ENCODE measurements at regions not wholly inside any gene's neighbourhood (a gene's known extent, or its start where the extent isn't known, plus 50 kb on each side); places are given as distances from the start of the nearest gene placed in this dataset.

DNA sequence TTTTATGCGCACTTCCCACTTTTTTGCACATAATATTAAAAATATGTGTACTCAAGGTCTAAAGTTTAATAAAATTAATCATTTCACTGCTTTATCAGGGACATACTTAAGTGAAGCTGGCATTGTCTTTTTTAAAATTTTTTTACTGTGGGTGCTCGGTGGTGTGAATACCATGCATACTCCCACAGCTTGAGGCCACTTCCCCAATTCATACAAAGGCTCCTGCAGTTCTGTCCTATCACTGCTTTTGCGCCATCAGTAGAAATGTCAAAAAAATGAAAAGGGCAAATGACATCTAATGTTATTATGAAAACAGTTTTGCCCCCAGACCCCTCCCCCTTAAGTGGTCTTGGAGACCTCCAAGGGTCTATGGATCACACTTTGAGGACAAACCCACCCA lies 464.1 kb upstream of the ARID1B start:
- no peaks in the 10 kb centered on the region for H3K36me3 Mint-ChIP-seq
- ATAC-seq = no peak
- no peaks in the 10 kb centered on the region for H3K4me1 Mint-ChIP-seq
- no peak for DNase-seq
- no peak overlapping the region for H3K4me3 Mint-ChIP-seq
- no peaks in the 10 kb centered on the region for H3K9me3 Mint-ChIP-seq (ENCODE audit: low read depth)
- no peaks in the 10 kb centered on the region for H3K27me3 Mint-ChIP-seq
- no peak overlapping the region for H3K27ac Mint-ChIP-seq
- CTCF ChIA-PET = no interaction called here

DNA sequence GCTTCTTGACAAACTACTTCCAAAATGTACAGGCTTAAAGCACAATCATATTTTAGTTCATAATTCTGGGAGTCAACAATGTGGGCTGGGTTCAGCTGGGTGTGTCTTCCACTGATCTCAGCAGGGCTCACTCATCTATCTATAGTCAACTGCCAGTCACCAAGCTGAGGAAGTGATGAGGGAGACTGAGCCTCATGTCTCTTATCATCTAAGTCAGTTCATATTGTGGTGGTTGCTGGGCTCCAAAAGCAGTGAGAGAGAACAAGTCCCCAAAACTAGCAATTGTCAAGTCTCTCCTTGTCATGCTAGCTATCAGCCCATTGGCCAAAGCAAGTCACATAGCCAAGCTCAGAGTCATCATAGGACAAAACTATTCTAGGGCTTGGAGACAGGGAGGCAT lies 465.9 kb upstream of the ARID1B start:
- CTCF ChIA-PET = no interaction called here
- no peak overlapping the region for H3K4me3 Mint-ChIP-seq
- no peaks in the 10 kb centered on the region for H3K27me3 Mint-ChIP-seq
- no peaks in the 10 kb centered on the region for H3K36me3 Mint-ChIP-seq
- no peaks in the 10 kb centered on the region for H3K9me3 Mint-ChIP-seq (ENCODE audit: low read depth)
- H3K4me1 Mint-ChIP-seq = no peaks in the 10 kb centered on the region
- ATAC-seq (no peak), DNase-seq (no peak)
- H3K27ac Mint-ChIP-seq = no peak overlapping the region

DNA sequence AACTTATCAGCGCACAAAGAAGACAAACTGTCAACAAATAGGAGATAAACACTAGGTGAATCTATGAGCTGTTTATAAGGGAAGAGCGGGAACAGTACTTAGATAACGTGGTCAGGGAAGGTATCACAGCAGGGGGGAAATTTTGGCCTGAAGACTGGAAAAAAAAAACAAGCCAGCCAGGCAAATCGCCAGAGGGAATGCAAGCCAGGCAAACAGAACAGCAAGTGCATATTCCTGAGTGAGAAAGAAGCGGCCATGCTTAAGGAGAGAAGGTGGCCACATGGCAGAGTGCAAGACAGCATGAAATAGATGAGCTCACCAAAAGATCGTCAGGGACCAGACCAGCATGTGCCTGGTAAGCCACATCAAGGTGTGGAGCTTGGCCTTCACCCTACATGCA lies 466.5 kb upstream of the ARID1B start:
- no peak overlapping the region for H3K4me3 Mint-ChIP-seq
- CTCF ChIA-PET = no interaction called here
- H3K36me3 Mint-ChIP-seq = no peaks in the 10 kb centered on the region
- H3K27me3 Mint-ChIP-seq = no peaks in the 10 kb centered on the region
- no peak overlapping the region for H3K27ac Mint-ChIP-seq
- no peaks in the 10 kb centered on the region for H3K4me1 Mint-ChIP-seq
- ATAC-seq (no peak), DNase-seq (no peak)
- H3K9me3 Mint-ChIP-seq (ENCODE audit: low read depth) = no peaks in the 10 kb centered on the region

DNA sequence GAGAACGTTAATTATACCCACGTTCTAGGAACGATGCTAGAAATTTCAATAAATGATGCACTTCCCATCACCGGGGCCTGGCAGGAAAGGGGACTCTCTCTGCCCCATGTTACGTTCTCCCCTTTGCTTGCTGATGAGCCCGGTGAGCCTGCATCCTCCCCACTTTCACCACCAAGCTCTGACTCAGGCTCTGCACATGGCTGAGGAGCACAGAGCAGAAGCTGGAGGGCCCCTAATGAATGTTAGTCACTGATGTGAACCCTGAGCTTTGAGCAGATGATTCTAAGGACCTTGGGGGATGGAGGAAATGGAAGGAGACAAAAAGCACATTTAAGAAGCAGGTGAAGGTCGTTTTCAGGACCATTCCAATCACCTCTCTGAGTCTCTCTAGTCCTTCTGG lies 468.2 kb upstream of the ARID1B start:
- H3K4me1 Mint-ChIP-seq = no peaks in the 10 kb centered on the region
- no peak overlapping the region for H3K4me3 Mint-ChIP-seq
- H3K9me3 Mint-ChIP-seq (ENCODE audit: low read depth) = no peaks in the 10 kb centered on the region
- no peaks in the 10 kb centered on the region for H3K36me3 Mint-ChIP-seq
- H3K27ac Mint-ChIP-seq = no peak overlapping the region
- ATAC-seq (no peak), DNase-seq (no peak)
- CTCF ChIA-PET = no interaction called here
- no peaks in the 10 kb centered on the region for H3K27me3 Mint-ChIP-seq

DNA sequence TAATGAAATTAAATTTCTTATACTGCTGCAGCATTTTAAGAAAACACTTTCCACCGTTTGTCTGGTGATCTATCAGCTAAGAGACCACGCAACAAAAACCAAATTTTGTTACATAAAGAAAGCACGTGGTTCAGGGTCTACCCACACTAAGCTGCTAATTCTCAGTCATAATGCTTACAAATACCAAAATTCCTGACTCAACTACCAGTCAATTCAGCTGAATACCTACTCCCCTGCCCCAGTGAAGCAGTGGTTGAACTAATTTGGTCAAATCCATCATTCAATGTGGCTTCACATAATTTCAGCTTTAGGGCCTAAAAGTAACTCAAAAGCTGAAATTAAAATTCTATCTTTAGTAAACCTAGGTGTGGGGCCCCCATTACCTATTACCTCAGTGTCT lies 468.6 kb upstream of the ARID1B start:
- H3K36me3 Mint-ChIP-seq = no peaks in the 10 kb centered on the region
- CTCF ChIA-PET = no interaction called here
- no peak for DNase-seq
- no peak overlapping the region for H3K27ac Mint-ChIP-seq
- H3K4me1 Mint-ChIP-seq = no peaks in the 10 kb centered on the region
- no peak overlapping the region for H3K4me3 Mint-ChIP-seq
- no peaks in the 10 kb centered on the region for H3K9me3 Mint-ChIP-seq (ENCODE audit: low read depth)
- ATAC-seq = no peak
- no peaks in the 10 kb centered on the region for H3K27me3 Mint-ChIP-seq

DNA sequence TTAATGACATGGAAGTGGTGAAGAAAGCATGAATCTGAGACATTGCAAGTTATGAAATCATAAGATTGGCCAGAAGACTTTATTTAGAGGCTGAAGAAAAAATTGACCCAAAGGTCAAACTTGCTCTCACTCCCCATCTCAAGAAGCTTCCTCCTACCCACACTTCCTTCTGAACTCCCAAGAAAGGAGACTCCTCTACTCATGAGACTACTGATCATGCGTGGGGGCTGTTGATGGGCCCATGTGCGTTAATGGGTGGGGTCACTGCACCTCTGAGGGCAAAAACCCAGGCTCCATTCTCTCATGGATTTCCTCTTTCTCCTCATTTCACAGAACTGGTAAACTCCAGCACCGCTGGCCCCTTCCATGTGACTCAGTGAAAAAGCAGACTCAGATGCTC lies 470.6 kb upstream of the ARID1B start:
- Mint-ChIP-seq H3K4me3 (no peak overlapping the region), H3K9me3 (ENCODE audit: low read depth) (no peaks in the 10 kb centered on the region), H3K27me3 (no peaks in the 10 kb centered on the region), H3K27ac (no peak overlapping the region), H3K4me1 (no peaks in the 10 kb centered on the region), H3K36me3 (no peaks in the 10 kb centered on the region)
- CTCF ChIA-PET = no interaction called here
- no peak for DNase-seq
- no peak for ATAC-seq

DNA sequence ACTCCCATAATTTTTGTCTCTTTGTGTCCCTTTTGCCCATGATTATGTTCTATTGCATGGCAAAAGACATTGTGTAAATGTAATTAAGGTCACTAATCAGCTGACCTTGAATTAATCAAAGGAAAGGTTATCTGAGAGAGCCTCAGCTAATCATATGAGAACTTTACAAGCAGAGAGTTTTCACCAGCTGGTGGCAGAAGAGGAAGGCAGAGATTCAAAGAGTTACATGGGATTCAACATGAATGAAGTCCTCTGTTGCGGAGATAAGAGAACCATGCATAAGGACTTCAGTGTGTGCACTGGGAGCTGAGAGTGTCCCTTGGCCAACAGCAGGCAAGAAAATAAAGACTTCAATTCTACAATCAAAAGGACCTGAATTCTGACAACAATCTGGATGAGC lies 494.1 kb upstream of the ARID1B start:
- no peaks in the 10 kb centered on the region for H3K36me3 Mint-ChIP-seq
- CTCF ChIA-PET = no interaction called here
- no peaks in the 10 kb centered on the region for H3K9me3 Mint-ChIP-seq (ENCODE audit: low read depth)
- no peak overlapping the region for H3K4me3 Mint-ChIP-seq
- no peaks in the 10 kb centered on the region for H3K4me1 Mint-ChIP-seq
- DNase-seq = no peak
- H3K27ac Mint-ChIP-seq = no peak overlapping the region
- ATAC-seq = no peak
- H3K27me3 Mint-ChIP-seq = no peaks in the 10 kb centered on the region

DNA sequence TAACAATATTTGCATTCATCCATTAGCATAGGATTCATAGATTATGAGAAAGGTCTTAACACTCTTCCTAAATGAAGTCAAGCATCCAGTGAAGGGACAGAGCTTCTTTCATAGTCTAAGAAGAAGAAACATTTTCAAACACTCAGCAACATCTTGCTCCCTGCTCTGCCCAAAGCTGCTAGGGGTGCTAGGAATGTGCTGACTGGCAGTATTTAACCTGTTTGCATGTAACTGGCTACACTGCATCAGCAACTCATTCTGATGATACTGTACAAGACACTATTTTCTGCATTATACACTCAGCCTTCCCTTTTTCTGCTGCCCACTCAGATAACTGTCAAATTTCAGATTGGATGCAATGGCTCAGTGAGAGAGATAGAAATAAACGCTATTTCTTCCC lies 495.1 kb upstream of the ARID1B start:
- no peaks in the 10 kb centered on the region for H3K4me1 Mint-ChIP-seq
- no peaks in the 10 kb centered on the region for H3K36me3 Mint-ChIP-seq
- no peaks in the 10 kb centered on the region for H3K27me3 Mint-ChIP-seq
- ATAC-seq = no peak
- CTCF ChIA-PET = no interaction called here
- no peak for DNase-seq
- H3K27ac Mint-ChIP-seq = no peak overlapping the region
- no peak overlapping the region for H3K4me3 Mint-ChIP-seq
- peaks cover 2% of the 10 kb centered on the region for H3K9me3 Mint-ChIP-seq (ENCODE audit: low read depth)

DNA sequence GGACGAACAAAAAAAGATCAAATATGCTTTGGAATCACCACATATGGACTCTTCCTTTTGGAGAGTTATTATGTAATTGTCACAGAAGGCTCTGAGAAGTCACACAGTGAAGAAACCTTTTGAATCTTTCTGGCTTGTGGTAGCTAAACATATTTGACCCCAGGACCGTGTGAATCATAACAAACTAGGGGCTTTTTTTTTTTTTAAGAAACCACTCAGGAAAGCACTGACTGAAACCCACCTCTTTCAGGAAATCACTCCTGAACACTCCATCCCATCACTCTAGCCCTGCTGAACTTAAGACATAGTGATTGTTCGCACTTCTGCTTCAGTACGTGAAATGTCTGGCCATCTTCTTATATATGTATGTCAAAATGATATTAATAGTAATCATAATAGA lies 495.9 kb upstream of the ARID1B start:
- DNase-seq (no peak), ATAC-seq (no peak)
- Mint-ChIP-seq H3K4me3 (no peak overlapping the region), H3K27me3 (no peaks in the 10 kb centered on the region), H3K36me3 (no peaks in the 10 kb centered on the region), H3K27ac (no peak overlapping the region), H3K9me3 (ENCODE audit: low read depth) (peaks cover 2% of the 10 kb centered on the region), H3K4me1 (no peaks in the 10 kb centered on the region)
- CTCF ChIA-PET = no interaction called here

DNA sequence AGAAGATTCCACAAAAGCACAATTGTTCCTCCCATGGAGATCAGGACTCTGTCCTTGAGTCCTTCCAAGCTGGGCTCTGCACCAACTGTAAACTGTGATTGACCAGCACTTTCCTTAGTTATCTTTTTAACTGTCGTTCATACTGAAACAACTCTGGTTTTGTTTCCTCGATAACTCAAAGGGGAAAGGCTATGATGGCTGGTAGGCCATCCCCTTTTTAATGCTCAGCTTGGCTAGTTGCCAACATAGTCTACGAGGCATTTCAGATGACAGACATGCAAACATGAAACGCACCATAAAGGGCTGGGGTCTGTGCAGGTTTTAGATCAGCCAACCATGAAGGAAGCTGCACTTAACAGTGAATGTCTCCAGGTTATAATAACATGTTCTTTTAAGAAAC lies 497.1 kb upstream of the ARID1B start:
- Mint-ChIP-seq H3K9me3 (ENCODE audit: low read depth) (peaks cover 2% of the 10 kb centered on the region), H3K4me1 (no peaks in the 10 kb centered on the region), H3K36me3 (no peaks in the 10 kb centered on the region), H3K27me3 (no peaks in the 10 kb centered on the region), H3K27ac (no peak overlapping the region), H3K4me3 (no peak overlapping the region)
- CTCF ChIA-PET = no interaction called here
- ATAC-seq (no peak), DNase-seq (no peak)

DNA sequence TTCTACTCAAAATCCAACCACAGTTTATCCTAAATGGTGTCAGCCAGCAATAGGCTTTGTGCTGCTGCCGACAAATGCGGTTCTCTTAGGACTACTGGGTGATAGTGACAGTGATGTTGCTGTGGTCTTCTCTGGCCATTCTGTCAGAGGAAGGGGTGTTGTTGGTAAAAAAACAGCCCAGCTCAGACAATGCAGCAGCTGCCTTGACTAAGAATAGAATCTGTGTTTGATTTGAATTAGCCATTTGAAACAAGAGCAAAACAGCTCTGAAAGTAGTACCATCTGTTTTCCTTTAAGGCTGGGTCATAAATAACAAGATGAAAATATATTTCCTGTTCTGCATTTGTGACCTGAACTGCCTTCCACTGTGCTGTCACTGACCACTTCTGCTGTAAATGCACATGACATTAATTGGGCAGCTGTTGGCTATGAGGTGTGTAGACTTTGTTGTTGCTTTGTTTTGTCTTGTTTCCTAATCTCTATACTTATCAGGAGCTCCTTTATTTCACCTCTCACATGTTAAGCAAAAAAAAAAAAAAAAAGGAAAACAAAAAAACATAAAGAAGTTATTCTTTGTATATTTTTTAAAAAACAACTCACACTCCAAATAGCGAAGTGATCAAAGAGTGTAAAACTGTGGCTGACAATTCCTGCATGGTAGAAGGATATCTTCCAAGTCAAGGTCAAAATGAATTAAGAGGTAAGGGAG lies 497.8 kb upstream of the ARID1B start:
- CTCF ChIA-PET = interaction anchor here (0.6 kb wide), 1 partner anchor 314 kb away, joined by 4 read pairs; no protein-coding TSS in a partner anchor
- Mint-ChIP-seq H3K27me3 (no peaks in the 10 kb centered on the region), H3K4me3 (no peak overlapping the region), H3K4me1 (no peaks in the 10 kb centered on the region), H3K36me3 (no peaks in the 10 kb centered on the region), H3K9me3 (ENCODE audit: low read depth) (peaks cover 2% of the 10 kb centered on the region), H3K27ac (no peak overlapping the region)
- DNase-seq (no peak), ATAC-seq (no peak)

DNA sequence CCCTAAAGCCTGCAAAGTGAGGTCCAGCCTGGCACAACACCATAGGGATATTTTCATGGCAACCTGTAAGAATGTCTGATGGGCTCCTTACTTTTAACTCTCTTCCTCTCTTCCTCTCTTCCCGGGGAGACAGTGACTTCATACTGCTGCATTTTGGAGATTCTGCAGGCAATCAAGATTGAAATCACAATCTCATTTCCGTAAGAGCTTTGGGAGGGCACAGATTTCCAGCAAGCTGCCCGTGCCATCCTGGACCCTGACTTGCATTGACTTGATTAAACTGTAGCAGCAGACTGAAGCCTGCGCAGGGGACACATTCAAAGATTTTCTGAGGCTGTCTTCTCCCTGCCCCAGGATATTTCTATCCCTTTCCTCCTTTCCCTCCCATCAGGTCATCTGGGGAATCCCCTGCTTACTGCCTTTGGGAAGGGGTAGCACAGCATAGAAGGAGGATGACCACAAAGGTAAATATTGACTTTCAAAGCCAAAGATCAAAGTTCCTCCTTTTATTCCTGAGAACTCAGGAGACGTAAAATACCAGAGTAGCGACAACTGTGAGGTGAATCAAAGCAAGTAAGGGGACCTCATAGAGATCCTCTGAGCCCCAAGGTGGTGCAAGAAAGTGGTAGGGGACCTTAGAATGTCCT lies 504.0 kb upstream of the ARID1B start:
- ATAC-seq (no peak), DNase-seq (no peak)
- Mint-ChIP-seq H3K9me3 (ENCODE audit: low read depth) (peaks cover 2% of the 10 kb centered on the region), H3K27ac (no peak overlapping the region), H3K4me3 (no peak overlapping the region), H3K36me3 (peaks cover 1% of the 10 kb centered on the region), H3K27me3 (peaks cover 2% of the 10 kb centered on the region), H3K4me1 (peaks cover 13% of the 10 kb centered on the region)
- CTCF ChIA-PET = no interaction called here

DNA sequence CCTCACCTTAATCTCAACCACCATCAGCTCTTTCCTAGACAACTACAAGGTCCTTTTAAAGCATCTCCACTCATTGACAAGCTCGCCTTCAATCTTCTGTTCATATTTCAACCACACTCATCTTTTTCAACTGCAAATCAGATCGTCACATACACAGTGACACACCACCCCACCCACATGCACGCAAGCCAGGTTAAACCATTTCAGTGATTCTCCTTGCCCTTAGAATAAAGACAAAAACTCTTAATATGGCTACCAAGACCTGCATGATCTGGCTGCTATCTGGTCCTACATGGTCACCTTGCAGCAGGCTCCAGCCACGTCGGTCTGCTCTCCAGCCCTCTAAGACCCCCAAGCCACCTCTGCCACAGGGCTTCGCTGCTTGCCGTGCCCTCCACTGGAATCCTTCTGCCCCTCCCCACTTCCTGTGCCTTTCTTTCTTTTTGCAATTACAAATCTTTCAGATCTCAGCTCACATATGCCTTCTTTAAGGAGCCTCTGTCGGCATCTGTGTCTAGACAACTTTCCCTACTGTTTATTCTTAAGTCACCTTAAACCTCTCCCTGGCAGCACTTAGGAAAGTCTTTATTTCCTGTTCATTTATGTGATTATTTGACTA lies 507.3 kb upstream of the ARID1B start:
- Mint-ChIP-seq H3K4me3 (no peak overlapping the region), H3K4me1 (peaks cover 13% of the 10 kb centered on the region), H3K27me3 (peaks cover 2% of the 10 kb centered on the region), H3K27ac (no peak overlapping the region), H3K36me3 (peaks cover 1% of the 10 kb centered on the region), H3K9me3 (ENCODE audit: low read depth) (no peaks in the 10 kb centered on the region)
- CTCF ChIA-PET = no interaction called here
- DNase-seq (no peak), ATAC-seq (no peak)

DNA sequence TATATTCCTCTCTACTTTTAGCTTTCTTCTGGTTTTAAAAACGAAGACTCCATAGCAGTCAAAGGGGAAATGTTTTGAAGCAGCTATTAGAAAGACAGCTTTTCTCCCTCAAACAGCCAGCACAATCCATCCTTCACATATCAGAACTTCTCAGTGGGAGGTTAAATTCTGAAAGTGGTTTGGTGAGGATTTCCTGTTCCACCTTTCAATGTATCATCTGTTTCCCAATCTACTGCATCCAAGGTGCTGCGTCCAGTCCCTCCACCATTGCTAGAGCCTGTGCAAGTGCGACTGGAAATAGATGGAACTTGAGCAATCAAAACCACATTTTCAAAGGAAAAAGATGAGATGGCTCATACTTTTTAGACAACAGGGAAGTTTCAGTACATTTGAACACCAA lies 508.3 kb upstream of the ARID1B start:
- Mint-ChIP-seq H3K36me3 (peaks cover 1% of the 10 kb centered on the region), H3K9me3 (ENCODE audit: low read depth) (no peaks in the 10 kb centered on the region), H3K4me1 (peaks cover 13% of the 10 kb centered on the region), H3K27me3 (peaks cover 2% of the 10 kb centered on the region), H3K4me3 (no peak overlapping the region), H3K27ac (no peak overlapping the region)
- ATAC-seq (no peak), DNase-seq (no peak)
- CTCF ChIA-PET = no interaction called here

Data from activated CD8-positive, alpha-beta memory T cell treated with anti-CD3 and anti-CD28 coated beads, Interleukin-2, amount 10 ng/mL, durations not matched to agents 7 days and 5 days (primary cell).